ENCODE measurements at regions not wholly inside any gene's neighbourhood (a gene's known extent, or its start where the extent isn't known, plus 50 kb on each side); places are given as distances from the start of the nearest gene placed in this dataset.

DNA sequence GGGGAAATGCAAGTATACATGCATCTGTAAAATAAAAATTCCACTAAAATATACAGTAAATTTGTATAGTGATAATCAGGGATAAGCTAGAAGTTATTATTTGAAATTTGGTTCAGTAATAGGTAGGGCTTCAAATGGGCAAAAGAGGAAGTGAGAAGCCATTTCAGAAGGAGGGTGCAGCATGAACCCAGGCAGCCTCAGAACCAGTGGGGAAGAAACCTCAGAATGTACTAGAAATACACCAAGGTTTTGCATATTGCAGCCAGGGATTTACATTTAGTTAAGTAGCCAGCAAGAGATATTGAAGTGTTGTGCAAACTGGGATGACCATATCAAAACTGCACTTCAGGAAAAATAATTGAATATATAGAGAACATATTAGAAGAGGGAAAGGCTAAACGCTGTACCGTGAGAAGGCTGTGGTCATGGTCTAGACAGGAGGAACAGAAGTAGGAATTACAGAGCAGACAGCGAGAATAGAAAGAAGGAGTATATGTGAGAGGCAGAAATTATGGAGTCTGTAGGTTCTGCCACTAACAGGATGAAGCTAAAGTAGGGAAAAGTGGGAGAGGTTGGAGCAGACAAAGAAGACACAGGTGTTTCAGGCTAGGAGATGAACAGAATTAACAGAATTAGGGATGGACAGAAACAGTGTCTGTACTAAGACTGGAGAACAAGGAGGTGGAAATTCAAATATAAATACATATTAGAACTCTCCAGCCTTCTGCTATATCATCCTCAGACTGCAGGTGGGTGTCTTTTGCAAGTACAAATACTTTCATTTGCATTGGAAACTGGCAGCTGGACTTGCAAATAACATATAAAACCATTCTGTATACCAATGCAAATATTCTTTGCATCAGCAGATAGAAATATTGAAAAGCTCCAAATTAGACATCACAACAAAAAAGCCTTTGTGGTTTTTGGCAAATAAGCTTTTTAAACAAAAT is 335.6 kb downstream of the ZNF608 start:
- DNase-seq = no peak

GRCh38 chr5:124408738-124409453 is 337.5 kb downstream of the ZNF608 start:
- no peak for DNase-seq

GRCh38 chr5:124404796-124405195 is 341.6 kb downstream of the ZNF608 start:
- DNase-seq = no peak

DNA sequence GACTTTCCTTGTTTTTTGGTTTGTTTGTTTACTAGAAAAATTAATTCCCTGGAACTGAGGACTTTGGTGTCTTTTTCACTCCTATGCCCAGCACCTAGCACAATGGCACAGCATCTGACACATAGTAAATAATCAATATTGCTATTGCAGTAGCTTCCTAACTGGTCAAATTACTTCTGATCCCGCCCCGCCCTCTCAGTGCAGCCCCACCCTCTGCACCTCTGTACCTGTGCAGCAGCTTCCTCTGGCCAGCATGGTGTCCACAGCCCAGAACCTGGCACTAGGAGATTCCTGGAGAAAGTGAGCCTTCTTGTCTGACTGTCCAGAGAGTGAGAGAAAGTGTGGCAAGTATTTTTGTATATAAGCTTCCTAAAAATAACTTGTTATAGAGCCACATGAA is 343.2 kb downstream of the ZNF608 start:
- no peak for DNase-seq

DNA sequence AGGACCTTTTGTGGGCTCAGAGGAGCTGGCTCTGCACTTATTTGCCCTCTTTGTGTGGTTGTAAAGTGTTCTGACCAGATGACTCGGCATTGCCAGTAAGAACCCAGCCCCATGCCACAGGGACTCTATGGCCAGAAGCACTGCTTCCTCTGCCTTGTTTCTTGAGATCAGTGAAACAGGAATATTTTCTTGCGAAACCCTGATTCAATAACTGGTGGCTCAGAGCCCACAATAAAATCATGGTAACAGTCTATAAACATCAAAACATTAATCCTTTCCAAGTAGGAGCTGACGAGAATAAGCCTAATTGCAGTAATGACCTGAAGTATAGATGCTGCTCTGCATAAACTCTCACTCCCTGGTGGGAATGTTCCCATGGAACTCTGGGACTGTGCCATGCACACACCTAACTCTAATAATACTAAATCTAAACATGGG is 344.3 kb downstream of the ZNF608 start:
- no peak for DNase-seq

DNA sequence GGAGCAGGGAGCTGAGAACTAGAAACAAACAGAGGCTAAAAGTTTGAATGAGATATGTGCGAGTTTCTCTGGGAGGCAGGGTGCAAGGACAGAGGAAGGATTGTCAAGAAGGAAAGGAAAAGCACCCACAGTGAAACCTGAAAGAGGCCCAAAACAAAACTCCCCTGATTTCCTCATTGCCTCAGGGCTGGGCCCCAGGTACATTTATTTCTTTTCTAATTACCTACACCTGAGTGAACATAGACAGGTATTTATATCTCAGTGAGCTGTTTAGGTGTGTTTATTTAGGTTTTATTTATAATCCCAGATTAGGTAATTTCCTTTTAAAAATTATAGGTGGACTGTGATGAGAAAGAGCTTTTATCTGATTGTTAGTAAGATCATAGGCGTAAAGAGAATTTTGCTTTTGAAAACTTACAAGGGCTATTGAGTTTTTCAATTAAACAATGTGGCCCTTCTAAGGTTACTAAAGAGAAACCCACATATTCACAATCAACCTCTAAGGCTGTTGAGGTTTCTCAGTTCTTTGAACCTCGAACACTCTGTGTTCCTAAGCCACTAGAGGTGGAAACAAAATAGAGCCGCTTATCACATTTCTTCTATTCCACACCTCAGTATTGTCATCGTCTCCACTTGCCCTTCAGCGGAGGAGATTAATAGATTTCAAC is 344.8 kb downstream of the ZNF608 start:
- DNase-seq = no peak

DNA sequence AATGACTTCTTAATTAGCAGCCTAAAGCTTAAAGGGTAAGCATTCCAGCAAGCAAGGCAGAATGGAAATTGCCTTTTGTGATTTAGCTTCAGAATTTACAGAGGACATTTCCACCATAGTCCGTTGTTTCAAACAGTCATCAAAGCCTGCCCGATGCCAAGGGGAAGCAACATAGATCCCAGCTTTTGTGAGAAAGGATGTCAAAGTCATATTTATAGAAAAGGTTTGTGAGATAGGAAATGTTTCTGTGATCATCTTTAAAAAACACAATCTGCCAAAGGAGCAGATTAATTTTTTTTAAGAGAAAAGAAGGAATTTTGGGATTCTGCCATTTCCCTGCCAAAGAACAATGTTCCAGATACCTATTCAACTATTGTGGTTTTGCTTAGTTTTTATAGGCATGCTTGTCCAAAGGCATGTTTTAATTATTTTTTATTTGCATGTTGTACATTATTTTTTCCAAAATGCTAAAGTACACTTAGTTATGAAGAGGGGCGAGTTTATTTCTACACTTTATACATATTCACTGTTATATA is 346.9 kb downstream of the ZNF608 start:
- no peak for DNase-seq

DNA sequence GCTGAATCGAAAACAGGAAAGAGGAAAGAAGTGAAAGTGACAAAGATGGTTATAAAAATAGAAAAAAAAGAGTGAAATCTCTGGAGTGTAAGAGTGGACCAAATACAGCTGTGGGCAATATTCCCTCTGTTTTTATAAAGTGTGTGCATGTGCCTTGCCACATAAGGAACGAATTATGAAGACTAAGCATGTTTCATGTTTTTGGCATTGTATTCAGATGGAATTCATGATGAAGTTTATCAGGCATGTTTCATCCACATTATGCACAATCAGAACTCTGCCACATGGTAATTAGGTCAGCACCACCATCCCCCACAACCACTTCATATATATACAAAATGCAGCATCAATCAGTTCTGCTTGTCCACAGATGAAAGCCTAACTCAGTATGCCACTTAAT is 348.0 kb downstream of the ZNF608 start:
- DNase-seq = no peak

DNA sequence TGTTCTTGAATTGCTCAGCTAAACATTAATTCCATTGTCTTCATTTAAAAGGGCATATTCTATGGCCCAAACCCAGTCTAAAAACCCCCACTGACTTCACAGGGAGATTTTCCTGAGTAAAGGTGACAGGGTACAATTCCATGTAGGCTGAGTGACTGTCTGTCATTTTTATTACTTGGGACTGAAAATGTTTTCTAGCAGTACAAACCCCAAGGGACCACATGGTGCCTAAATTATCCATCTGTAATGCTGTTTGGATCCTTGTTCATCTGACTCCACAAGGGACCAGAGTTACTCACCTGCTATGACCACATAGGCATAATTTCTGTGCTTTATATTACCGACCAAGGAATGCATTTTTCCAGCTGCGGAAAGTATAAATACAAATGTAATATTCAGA is 349.1 kb downstream of the ZNF608 start:
- DNase-seq = no peak

- no peak for DNase-seq
These were observed 350.5 kb downstream of the ZNF608 start for GRCh38 chr5:124395926-124396325.

DNA sequence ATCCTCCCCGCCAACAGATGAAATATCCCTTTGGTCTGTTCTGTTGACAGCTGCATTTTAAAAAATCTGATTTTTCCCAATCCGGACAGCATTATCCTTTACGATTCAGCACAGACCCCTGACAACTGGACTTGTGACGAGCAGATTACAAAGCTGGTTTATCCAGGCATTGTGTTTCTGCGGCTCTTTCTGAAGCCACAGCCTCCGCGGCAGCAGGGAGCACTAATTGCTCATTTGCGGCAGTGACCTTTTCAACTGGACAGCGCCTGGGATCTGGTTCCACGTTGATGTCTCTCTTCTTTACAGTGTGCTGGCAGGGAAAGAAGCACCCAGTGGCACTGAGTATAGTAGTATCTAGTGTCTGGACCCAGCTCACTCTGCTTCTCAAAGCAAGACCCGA is 351.2 kb downstream of the ZNF608 start:
- DNase-seq = no peak

DNA sequence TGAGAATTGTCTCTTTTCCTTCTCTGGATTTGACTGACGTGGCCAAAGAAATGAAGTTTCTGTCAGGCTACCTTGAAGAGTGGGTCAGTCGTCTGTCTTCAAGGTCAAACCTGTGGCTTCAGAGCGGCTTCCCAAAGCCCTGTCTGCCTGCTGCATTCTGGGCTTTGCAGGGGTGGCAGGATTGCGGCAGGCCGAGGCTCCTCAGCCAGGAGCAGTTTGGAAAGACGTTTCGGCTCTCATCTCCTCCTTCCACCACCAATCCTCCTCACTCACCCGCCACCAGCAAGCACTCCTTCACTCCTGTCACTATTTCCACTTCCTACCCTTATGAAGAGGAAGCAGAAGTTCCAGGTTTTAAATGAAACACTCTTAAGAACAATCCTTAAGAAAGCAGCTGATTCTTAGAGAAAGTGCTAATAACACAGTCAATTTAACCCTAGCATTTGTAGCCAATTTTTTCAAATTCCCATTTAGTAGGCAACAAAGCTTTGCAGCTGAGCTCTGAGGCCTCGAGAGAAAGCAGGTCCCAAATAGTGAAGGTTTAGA is 351.7 kb downstream of the ZNF608 start:
- no peak for DNase-seq

DNA sequence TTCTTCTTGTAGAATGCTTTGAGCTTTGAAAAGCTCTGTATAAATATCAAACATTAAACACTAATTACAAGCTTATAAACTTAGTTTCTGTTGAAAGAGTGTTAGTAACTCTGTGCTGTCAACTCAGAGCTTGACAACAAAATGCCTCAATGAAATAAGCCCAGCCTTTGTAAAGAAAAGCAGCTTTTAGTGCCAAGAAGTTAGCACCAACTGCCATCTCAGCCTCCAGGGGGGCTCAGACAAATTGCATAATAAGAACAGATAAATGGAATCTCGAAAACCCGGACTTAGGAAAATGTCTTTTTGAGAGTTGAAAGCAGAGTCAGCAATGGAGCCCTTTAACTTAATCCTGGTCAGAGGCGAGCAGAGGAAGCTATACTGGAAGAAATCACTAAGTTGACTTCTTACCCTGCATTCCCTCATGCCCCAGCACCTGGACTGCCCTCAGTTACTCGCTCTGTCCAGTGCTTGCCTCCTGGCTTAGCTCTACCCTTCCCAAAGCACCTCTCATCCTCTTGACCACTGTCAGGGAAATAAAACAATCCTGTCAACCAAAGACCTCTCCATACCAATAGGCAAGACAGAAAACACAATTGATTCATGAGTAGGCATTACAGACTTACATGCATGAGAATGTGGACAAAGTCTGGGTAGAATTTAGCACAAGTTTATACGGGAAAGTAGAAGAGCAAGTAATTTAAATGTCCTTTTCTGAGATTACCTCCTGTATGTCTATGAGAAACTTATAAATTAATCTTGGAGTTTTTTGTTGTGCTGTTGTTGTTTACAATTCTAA is 352.7 kb downstream of the ZNF608 start:
- no peak for DNase-seq

- DNase-seq = no peak
These were observed 362.7 kb downstream of the ZNF608 start for GRCh38 chr5:124383693-124384092.

- DNase-seq = no peak
These were observed 369.1 kb downstream of the ZNF608 start for GRCh38 chr5:124377386-124377785.

GRCh38 chr5:124373883-124374282 is 372.6 kb downstream of the ZNF608 start:
- no peak for DNase-seq

DNA sequence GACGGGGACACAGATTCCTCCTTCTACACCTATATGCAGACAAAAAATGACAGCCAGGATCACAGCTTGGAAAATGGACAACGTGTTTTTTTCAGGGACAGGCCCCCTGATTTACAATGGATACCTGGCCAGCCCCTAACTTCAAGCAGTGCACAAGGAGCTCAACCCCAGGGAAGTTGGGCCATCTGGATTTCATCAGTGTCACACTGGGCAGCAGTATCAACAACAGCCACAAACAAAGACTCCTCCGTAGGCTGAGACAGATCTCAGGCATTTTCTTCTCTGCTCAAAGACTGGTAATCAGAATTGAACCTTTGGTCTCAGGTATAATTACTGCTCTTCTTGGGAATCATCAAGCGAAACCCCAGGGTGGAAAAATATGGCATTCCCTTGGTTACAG is 374.0 kb downstream of the ZNF608 start:
- no peak for DNase-seq

- no peak for DNase-seq
These were observed 375.2 kb downstream of the ZNF608 start for GRCh38 chr5:124371111-124371706.

DNA sequence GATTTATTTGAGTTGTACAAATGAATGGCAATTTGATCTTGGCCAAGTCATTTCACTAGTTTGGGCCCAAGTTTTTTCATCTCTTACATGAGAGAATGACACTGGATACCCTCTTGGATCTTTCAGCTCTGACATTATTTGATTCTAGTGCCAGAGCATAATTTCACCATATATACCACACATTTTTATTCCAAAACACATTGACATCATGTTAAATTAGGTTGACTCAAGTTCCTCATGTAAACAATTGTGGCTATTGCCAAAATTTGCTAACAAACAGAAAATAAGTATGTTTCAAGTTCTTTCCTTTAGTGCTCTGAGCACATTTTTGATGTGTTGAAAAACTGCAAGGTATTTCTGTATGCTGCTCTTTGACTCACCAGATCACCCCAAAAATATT is 375.8 kb downstream of the ZNF608 start:
- DNase-seq = no peak

GRCh38 chr5:124365361-124365801 is 381.1 kb downstream of the ZNF608 start:
- DNase-seq = no peak

GRCh38 chr5:124355928-124356327 is 390.5 kb downstream of the ZNF608 start:
- DNase-seq = no peak

GRCh38 chr5:124353016-124353415 is 393.4 kb downstream of the ZNF608 start:
- no peak for DNase-seq

Measured in activated CD4-positive, alpha-beta T cell treated with anti-CD3 and anti-CD28 coated beads, Interleukin-2, amount 50 U/mL, for 1 hour (primary cell).